GM12864 (cell line): ENCODE measurements at regions not wholly inside any gene's neighbourhood (a gene's known extent, or its start where the extent isn't known, plus 50 kb on each side); places are given as distances from the start of the nearest gene placed in this dataset.

ENCODE experiments used
- DNase-seq: peaks from one replicate; pipeline ENCODE4 v3.0.0-alpha.2; 2011; ENCODE audit warnings: low read depth
- H3K4me3 ChIP-seq: 2 replicates; pipeline ENCODE4 v1.5.1; 2011; ENCODE audit warnings: mild to moderate bottlenecking, low read depth, low read length, control low read depth
- TF ChIP-seq, protein P1 (sequence below): IDR thresholded peaks from 2 replicates; pipeline ENCODE4 v1.5.1; 2011; ENCODE audit warnings: low read depth, mild to moderate bottlenecking, moderate library complexity, low read length, control low read depth, inconsistent platforms; ENCODE audit errors: missing control alignments

DNA sequence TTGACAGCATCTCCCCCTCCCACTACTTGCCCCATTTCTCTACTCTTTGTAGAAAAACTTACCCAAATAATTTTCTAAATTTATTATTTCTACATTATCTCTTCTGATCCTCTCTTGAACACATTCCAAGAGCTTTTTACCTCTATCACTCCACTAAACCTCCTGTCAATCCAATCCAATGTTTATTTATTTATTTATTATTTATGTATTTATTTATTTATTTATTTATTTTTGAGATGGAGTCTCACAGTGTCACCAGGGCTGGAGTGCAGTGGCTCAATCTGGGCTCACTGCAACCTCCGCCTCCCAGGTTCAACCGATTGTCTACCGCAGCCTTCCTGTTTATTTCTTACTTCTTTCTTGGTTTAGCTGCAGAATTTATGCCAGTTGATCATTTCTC is 178.5 kb upstream of the GAS1 start:
- TF ChIP-seq, protein P1, sequence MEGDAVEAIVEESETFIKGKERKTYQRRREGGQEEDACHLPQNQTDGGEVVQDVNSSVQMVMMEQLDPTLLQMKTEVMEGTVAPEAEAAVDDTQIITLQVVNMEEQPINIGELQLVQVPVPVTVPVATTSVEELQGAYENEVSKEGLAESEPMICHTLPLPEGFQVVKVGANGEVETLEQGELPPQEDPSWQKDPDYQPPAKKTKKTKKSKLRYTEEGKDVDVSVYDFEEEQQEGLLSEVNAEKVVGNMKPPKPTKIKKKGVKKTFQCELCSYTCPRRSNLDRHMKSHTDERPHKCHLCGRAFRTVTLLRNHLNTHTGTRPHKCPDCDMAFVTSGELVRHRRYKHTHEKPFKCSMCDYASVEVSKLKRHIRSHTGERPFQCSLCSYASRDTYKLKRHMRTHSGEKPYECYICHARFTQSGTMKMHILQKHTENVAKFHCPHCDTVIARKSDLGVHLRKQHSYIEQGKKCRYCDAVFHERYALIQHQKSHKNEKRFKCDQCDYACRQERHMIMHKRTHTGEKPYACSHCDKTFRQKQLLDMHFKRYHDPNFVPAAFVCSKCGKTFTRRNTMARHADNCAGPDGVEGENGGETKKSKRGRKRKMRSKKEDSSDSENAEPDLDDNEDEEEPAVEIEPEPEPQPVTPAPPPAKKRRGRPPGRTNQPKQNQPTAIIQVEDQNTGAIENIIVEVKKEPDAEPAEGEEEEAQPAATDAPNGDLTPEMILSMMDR = no peak
- DNase-seq = no peak
- no peak overlapping the region for H3K4me3 ChIP-seq

DNA sequence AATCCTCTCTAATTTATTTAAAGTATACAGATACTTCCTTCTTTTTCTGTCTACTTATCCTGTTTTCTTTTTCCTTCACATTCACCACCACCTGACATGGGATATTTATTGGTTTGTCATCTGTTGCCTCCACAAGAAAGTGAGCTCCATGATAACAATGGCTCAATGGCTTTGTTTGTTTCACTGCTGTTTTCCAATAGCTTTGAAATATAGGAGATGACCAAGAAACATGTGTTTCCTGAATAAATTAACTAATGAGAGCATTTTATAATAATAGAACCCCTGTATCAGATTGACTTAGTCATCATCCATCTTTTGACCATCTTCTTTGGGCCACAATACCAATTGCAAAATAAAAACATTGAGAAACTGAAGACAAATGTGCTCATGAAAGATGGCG is 180.2 kb upstream of the GAS1 start:
- H3K4me3 ChIP-seq = no peak overlapping the region
- TF ChIP-seq, protein P1 = no peak
- DNase-seq = no peak

DNA sequence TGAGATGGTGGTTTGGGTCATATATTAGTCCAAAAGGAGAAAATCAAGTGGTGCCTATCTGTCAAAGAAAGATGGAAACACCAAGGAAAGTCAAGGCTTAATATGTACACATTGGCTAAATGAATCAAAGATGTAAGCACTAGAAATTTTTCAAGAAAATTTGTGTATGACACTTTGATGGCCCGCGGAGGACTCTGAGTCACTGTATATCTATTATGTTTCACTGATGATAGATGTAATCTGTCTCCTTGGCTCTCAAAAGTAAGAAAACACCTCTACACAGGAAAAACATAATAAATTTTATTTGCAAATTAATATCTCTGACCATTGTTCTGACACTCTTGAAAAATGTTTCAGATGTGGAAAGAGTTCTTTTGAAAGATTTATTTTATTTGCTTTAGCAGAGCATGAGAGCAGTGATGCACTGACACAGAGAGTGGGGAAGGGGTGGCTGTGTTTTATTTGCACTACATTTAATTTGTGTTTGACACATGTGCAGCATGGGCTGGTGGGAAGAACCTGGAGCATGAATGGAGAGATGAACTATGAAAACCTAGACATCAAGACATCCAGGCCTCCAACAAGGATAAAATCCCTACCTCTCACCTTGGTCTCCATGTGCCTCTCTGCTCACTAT is 180.8 kb upstream of the GAS1 start:
- DNase-seq = no peak
- TF ChIP-seq, protein P1 = no peak
- no peak overlapping the region for H3K4me3 ChIP-seq

DNA sequence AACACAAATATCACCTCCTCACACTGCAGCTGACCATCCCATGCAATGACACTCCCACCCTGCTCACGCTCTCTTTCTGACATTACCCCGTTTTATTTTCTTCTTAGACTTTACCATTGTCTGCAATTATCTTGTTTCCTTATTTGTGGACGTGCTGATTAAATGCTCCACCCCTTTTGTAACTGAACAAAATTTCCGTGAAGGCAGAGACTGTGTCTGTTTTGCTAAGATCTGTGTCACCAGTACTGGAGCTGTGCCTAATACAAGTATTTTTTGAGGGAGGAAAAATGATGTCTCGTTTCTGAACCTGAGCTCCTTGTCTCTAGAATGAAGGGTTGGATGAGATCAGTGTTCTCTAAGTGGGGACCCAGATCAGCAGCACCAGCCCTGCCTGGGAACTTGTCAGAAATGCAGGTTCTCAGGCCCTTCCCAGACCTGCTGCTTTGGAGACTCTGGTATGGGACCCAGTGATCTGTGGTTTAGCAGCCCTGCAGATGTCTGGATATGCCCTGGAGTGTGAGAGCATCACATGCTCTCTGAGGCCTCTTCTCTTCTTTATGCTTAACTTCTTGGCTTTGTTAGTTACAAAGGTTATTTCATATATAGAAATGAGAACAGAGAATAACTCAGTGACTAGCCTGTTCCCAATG is 181.7 kb upstream of the GAS1 start:
- H3K4me3 ChIP-seq = no peak overlapping the region
- DNase-seq = no peak
- TF ChIP-seq, protein P1 = no peak

DNA sequence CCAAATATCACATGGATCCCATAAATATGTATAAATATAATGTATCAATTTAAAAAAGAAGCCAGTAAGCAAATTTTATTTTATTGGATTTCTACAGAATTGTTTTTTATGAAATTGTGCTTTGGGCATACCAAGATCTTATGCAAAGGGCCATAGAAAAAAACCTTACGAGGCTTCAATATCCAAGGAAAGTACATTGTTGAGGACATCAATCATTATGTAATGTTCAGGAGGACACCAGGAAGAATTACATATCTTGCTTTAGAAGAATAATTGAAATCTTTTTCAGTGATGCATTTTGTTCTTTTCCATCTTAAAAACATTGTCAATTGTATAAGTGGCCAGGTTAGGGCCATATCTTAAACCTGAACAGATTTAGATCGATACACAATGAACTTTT is 187.8 kb upstream of the GAS1 start:
- TF ChIP-seq, protein P1 = no peak

DNA sequence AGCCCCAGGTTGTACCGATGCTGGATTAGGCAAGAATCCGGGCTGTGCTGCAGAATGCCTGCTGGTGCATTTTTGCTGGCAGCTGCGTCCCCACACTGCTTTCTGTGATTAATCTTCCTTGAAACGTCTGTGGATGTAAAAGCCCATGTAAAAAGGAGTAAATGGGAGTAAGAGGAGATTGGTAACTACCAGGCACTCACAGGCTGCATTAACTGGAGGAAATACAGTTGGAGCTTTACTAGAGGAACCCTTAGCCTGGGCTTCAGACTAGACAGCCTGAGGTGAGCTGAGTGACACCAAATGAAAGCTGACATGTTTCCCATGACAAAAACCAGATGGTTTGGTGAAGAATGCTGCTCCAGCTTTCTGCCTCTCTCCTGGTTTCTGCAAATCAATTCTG is 190.4 kb upstream of the GAS1 start:
- H3K4me3 ChIP-seq = no peak overlapping the region
- DNase-seq = no peak
- TF ChIP-seq, protein P1 = no peak

More for the DNA sequence above, 187.8 kb upstream of the GAS1 start:
- no peak for DNase-seq
- H3K4me3 ChIP-seq = no peak overlapping the region
